K562 (cell line): ENCODE measurements at regions not wholly inside any gene's neighbourhood (a gene's known extent, or its start where the extent isn't known, plus 50 kb on each side); places are given as distances from the start of the nearest gene placed in this dataset.

Source experiments
- ATAC-seq: fragments of 200-7000 bp; cut with Tn5 transposase; 3 replicates; pipeline ENCODE4 v1.9.1; 2020; ENCODE audit warnings: moderate library complexity
- BruUV-seq: library from RNA; stranded (reverse); fragments of 400-500 nt; replicated peaks from 2 replicates; lab custom pipeline; 2021; lab: Mats Ljungman, UMichigan
- CTCF ChIA-PET: fragments of 300-600 bp; formaldehyde crosslinking; extraction: SDS; loops from one replicate; lab custom pipeline; 2021; ENCODE audit warnings: low intra/inter-chr PET ratio; lab: Yijun Ruan, JAX
- POLR2A ChIA-PET: fragments of 300-600, 350-650 bp; sonication (Branson Sonifier 250); formaldehyde crosslinking; extraction: SDS; loops from one replicate; lab custom pipeline; 2021; ENCODE audit warnings: antibody characterized with exemption, inconsistent platforms; lab: Yijun Ruan, JAX
- DNase-seq, 4 experiments: peaks; one replicate each; pipeline versions ENCODE4 v3.0.0 to v3.0.0-alpha.2; 2011 to 2018; ENCODE audit warnings: low spot score in 3 of 4, mixed read lengths in 3 of 4; ENCODE audit errors: extremely low read depth in 1 of 4
- FAIRE-seq: peaks from 2 replicates; lab custom pipeline; 2011; peaks lifted over from hg19 to GRCh38; lab: Jason Lieb, UNC
- H2AFZ ChIP-seq: 2 replicates; pipeline ENCODE4 v1.6.0; 2011; ENCODE audit warnings: low read depth, low read length, control low read depth, inconsistent platforms
- H3K27ac ChIP-seq: fragments of 200-600 bp; 3 replicates; pipeline ENCODE4 v1.8.0; 2011; ENCODE audit warnings: low read depth, mild to moderate bottlenecking, control low read depth, inconsistent platforms, low read length, moderate library complexity, mixed read lengths; ENCODE audit errors: extremely low read depth
- H3K27me3 ChIP-seq, 2 experiments: fragments of 300-600 bp in 1 of 2; 2 replicates in 1 of 2; 3 replicates in 1 of 2; pipeline versions ENCODE4 v1.6.0 to v1.8.0; 2011; ENCODE audit warnings: inconsistent platforms in 2 of 2, low read length in 2 of 2, mild to moderate bottlenecking in 1 of 2, mixed read lengths in 1 of 2, moderate library complexity in 1 of 2; ENCODE audit not compliant: control insufficient read depth in 2 of 2, insufficient read depth in 2 of 2
- H3K36me3 ChIP-seq: fragments of 300-600 bp; 3 replicates; pipeline ENCODE4 v1.8.0; 2011; ENCODE audit warnings: mild to moderate bottlenecking, low read length, inconsistent platforms; ENCODE audit not compliant: control insufficient read depth, insufficient read depth
- H3K4me1 ChIP-seq, 2 experiments: fragments of 200-600 bp in 1 of 2; replicated peaks in 1 of 2; 2 replicates in 1 of 2; 3 replicates in 1 of 2; pipeline versions ENCODE4 v1.5.1 to v1.8.0; 2011; ENCODE audit warnings: inconsistent platforms in 2 of 2, low read length in 2 of 2, mild to moderate bottlenecking in 1 of 2, mixed read lengths in 1 of 2, moderate library complexity in 1 of 2; ENCODE audit not compliant: control insufficient read depth in 2 of 2, insufficient read depth in 2 of 2
- H3K4me2 ChIP-seq: 2 replicates; pipeline ENCODE4 v1.6.1; 2011; ENCODE audit warnings: low read length, control low read depth, inconsistent platforms, mixed read lengths; ENCODE audit not compliant: insufficient read depth
- H3K4me3 ChIP-seq: fragments of 200-600 bp; sonication (generic), shearing (Covaris generic); 2 replicates; pipeline ENCODE4 v1.5.1; 2016; ENCODE audit warnings: control low read depth, inconsistent platforms
- H3K79me2 ChIP-seq: fragments of 200-600 bp; 3 replicates; pipeline ENCODE4 v1.8.0; 2011; ENCODE audit warnings: low read length, inconsistent platforms; ENCODE audit not compliant: control insufficient read depth, insufficient read depth
- H3K9ac ChIP-seq, 2 experiments: 2 replicates each; pipeline versions ENCODE4 v1.6.0 to v1.6.1; 2011; ENCODE audit warnings: low read depth in 2 of 2, low read length in 2 of 2, control low read depth in 1 of 2, inconsistent platforms in 1 of 2, mild to moderate bottlenecking in 1 of 2, mixed read lengths in 1 of 2; ENCODE audit not compliant: insufficient read depth in 1 of 2
- H3K9me1 ChIP-seq: one replicate; pipeline ENCODE4 v1.6.0; 2011; ENCODE audit warnings: inconsistent platforms, mild to moderate bottlenecking, low read length, moderate library complexity; ENCODE audit not compliant: control insufficient read depth, insufficient read depth
- H3K9me3 ChIP-seq: replicated peaks from 2 replicates; pipeline ENCODE4 v1.5.1; 2011; ENCODE audit warnings: low read depth, low read length, inconsistent platforms; ENCODE audit not compliant: control insufficient read depth, insufficient read depth
- H4K20me1 ChIP-seq: replicated peaks from 2 replicates; pipeline ENCODE4 v1.6.1; 2011; ENCODE audit warnings: low read length, inconsistent platforms, mixed read lengths; ENCODE audit not compliant: control insufficient read depth, insufficient read depth
- CREM ChIP-seq: IDR thresholded peaks from 2 replicates; pipeline ENCODE4 v1.6.1; 2014; ENCODE audit warnings: antibody characterized with exemption, low read depth
- HCFC1 ChIP-seq: IDR thresholded peaks from 2 replicates; pipeline ENCODE4 v1.6.1; 2012; ENCODE audit warnings: low read depth, low read length, improper control_type of control experiment
- NCOA1 ChIP-seq: fragments of 450-650 bp; IDR thresholded peaks from 2 replicates; pipeline ENCODE4 v1.6.1; 2016; ENCODE audit warnings: low read depth
- RBM39 ChIP-seq: fragments of 200-400 bp; formaldehyde crosslinking; optimal IDR thresholded peaks from 2 replicates; pipeline ENCODE3; 2018; ENCODE audit warnings: low read depth, low read length
- SRSF7 ChIP-seq: fragments of 200-400 bp; formaldehyde crosslinking; optimal IDR thresholded peaks from 2 replicates; pipeline ENCODE3; 2017; ENCODE audit warnings: mild to moderate bottlenecking, low read depth, low read length
- TCF7L2 ChIP-seq: fragments of 150-350 bp; IDR thresholded peaks from 2 replicates; pipeline ENCODE4 v1.6.1; 2016; ENCODE audit warnings: low read depth, mild to moderate bottlenecking, low read length, moderate library complexity
- TGIF2 ChIP-seq: sonication (generic); formaldehyde crosslinking; IDR thresholded peaks from 2 replicates; pipeline ENCODE4 v1.8.1; 2022; ENCODE audit warnings: mild to moderate bottlenecking, missing genetic modification reagents, moderate library complexity
- XRCC3 ChIP-seq: fragments of 450-650 bp; IDR thresholded peaks from 2 replicates; pipeline ENCODE4 v1.6.1; 2017; ENCODE audit warnings: mild to moderate bottlenecking, moderate library complexity
- ZNF277 ChIP-seq: fragments of 250-450 bp; sonication (Bioruptor Pico); IDR thresholded peaks from 2 replicates; pipeline ENCODE4 v1.8.0; 2022; ENCODE audit warnings: inconsistent platforms, mild to moderate bottlenecking, moderate library complexity, borderline replicate concordance
- ZNF79 ChIP-seq: fragments of 250-450 bp; sonication (Bioruptor Pico); IDR thresholded peaks from 2 replicates; pipeline ENCODE4 v1.4.0; 2020; ENCODE audit warnings: low read depth, mild to moderate bottlenecking, moderate library complexity
- WGBS: fragments of 100-300 bp; shearing (Covaris generic); methylation state at CpG from one replicate; pipeline ENCODE4 v1.1.6; 2016; ENCODE audit warnings: low coverage, mixed read lengths; ENCODE audit not compliant: insufficient coverage; ENCODE audit errors: missing lambda C conversion rate; 5-methylcytosine and 5-hydroxymethylcytosine counted together
- in situ Hi-C: fragments of 300-500 bp; cut with MboI; formaldehyde crosslinking; loops from 4 replicates; pipeline ENCODE4 v1.15.0; 2018; ENCODE audit warnings: inconsistent platforms, mixed read lengths
- intact Hi-C: fragments of 100-400 bp; cut with micrococcal nuclease; formaldehyde crosslinking; loops from 2 replicates; pipeline ENCODE4 v1.14.2; 2022
- TF ChIP-seq, protein P1 (sequence below), 2 experiments: fragments of 450-650 bp; IDR thresholded peaks; 2 replicates each; pipeline ENCODE4 v1.6.1; 2016
- TF ChIP-seq, protein P2 (sequence below): fragments of 450-650 bp; IDR thresholded peaks from 2 replicates; pipeline ENCODE4 v1.6.1; 2014; ENCODE audit warnings: low read depth, mild to moderate bottlenecking, moderate library complexity, borderline replicate concordance

DNA sequence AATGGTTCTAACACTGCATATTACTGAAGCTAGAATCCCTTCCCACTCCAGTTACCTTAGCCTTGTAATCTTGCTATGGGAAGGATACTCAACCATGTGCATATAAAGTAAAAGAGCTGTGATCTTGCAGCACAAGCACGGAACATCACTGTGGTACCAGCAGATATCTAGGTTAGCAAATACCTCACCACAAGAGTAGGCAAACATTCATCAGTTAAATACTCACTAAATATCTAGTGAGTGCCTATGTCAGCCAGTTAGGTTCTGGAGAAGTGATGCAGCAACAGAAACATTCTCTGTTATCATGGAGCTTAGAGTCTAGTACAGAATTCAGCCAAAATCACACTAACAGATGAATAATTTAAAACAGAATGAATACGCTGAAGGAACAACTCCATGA lies 349.6 kb upstream of the UBE2E3 start (continued):
- TF ChIP-seq ZNF277 (no peak), CREM (no peak), RBM39 (no peak), ZNF79 (no peak), XRCC3 (no peak)
- TF ChIP-seq, protein P1, sequence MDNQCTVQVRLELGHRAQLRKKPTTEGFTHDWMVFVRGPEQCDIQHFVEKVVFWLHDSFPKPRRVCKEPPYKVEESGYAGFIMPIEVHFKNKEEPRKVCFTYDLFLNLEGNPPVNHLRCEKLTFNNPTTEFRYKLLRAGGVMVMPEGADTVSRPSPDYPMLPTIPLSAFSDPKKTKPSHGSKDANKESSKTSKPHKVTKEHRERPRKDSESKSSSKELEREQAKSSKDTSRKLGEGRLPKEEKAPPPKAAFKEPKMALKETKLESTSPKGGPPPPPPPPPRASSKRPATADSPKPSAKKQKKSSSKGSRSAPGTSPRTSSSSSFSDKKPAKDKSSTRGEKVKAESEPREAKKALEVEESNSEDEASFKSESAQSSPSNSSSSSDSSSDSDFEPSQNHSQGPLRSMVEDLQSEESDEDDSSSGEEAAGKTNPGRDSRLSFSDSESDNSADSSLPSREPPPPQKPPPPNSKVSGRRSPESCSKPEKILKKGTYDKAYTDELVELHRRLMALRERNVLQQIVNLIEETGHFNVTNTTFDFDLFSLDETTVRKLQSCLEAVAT (IDR thresholded peaks at IDR 0.05): no peak

GRCh38 chr2:180625006-180625844 lies 355.2 kb upstream of the UBE2E3 start:
- no peak for DNase-seq
- Histone ChIP-seq H3K79me2 (no peaks in the 10 kb centered on the region), H3K27me3 (no peaks in the 10 kb centered on the region), H3K4me1 (no peaks in the 10 kb centered on the region), H3K9me3 (no peaks in the 10 kb centered on the region), H3K9me1 (no peaks in the 10 kb centered on the region), H3K36me3 (no peaks in the 10 kb centered on the region), H3K9ac (no peak overlapping the region), H3K4me3 (no peak overlapping the region), H2AFZ (no peak overlapping the region), H3K4me2 (no peak overlapping the region), H3K27ac (no peak overlapping the region), H4K20me1 (no peaks in the 10 kb centered on the region)
- TF ChIP-seq TCF7L2 (no peak), SRSF7 (no peak), NCOA1 (no peak), HCFC1 (no peak), TGIF2 (CRISPR knock-in tag) (no peak)
- TF ChIP-seq, protein P2, sequence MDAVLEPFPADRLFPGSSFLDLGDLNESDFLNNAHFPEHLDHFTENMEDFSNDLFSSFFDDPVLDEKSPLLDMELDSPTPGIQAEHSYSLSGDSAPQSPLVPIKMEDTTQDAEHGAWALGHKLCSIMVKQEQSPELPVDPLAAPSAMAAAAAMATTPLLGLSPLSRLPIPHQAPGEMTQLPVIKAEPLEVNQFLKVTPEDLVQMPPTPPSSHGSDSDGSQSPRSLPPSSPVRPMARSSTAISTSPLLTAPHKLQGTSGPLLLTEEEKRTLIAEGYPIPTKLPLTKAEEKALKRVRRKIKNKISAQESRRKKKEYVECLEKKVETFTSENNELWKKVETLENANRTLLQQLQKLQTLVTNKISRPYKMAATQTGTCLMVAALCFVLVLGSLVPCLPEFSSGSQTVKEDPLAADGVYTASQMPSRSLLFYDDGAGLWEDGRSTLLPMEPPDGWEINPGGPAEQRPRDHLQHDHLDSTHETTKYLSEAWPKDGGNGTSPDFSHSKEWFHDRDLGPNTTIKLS: no peak
- intact Hi-C loops: no loop called here
- ATAC-seq: no peak
- FAIRE-seq: no peak
- no TSS peak for BruUV-seq
- POLR2A ChIA-PET: interaction anchor here (0.7 kb wide), 1 partner anchor 50 kb away, joined by 3 read pairs; no protein-coding TSS in a partner anchor
- in situ Hi-C loops: no loop called here
- 0% methylated on average over 4 of the region's 4 CpGs for WGBS
- CTCF ChIA-PET: no interaction called here
